Suppressor macrophage (primary cell): ENCODE measurements at regions not wholly inside any gene's neighbourhood (a gene's known extent, or its start where the extent isn't known, plus 50 kb on each side); places are given as distances from the start of the nearest gene placed in this dataset.

ENCODE experiments used
- DNase-seq, 4 experiments: peaks; one replicate each; pipeline ENCODE4 v3.0.0-alpha.2; 2020 to 2022

- no peak for DNase-seq
Observed at GRCh38 chr14:55769877-55770276, 189.9 kb downstream of the KTN1 start.

GRCh38 chr14:55771242-55771981 lies 191.4 kb downstream of the KTN1 start:
- DNase-seq, result no peak

- no peak for DNase-seq
Observed at GRCh38 chr14:55772486-55772885, 192.5 kb downstream of the KTN1 start.

GRCh38 chr14:55773312-55773711 lies 193.3 kb downstream of the KTN1 start:
- no peak for DNase-seq

- no peak for DNase-seq
Observed at GRCh38 chr14:55773984-55774545, 194.1 kb downstream of the KTN1 start.

GRCh38 chr14:55777877-55778276 lies 197.9 kb downstream of the KTN1 start:
- no peak for DNase-seq

GRCh38 chr14:55780156-55780946 lies 200.3 kb downstream of the KTN1 start:
- DNase-seq, result peak in 3 of 4 experiments; percentile 4 to 26 (median 23)

GRCh38 chr14:55781046-55781445 lies 201.0 kb downstream of the KTN1 start:
- no peak for DNase-seq

- DNase-seq, result no peak
Observed at GRCh38 chr14:55782166-55782565, 202.2 kb downstream of the KTN1 start.

- DNase-seq, result peak in 2 of 4 experiments; percentile 19 to 29
Observed at GRCh38 chr14:55789406-55789805, 209.4 kb downstream of the KTN1 start.

- DNase-seq, result no peak
Observed at GRCh38 chr14:55794655-55795595, 214.9 kb downstream of the KTN1 start.

- peak; percentile 39 to 72 (median 59) for DNase-seq
Observed at GRCh38 chr14:55796513-55796912, 216.5 kb downstream of the KTN1 start.

- no peak for DNase-seq
Observed at GRCh38 chr14:55798406-55798805, 218.4 kb downstream of the KTN1 start.

GRCh38 chr14:55799508-55800095 lies 219.6 kb downstream of the KTN1 start:
- DNase-seq, result no peak

GRCh38 chr14:55800156-55800785 lies 220.3 kb downstream of the KTN1 start:
- DNase-seq, result no peak

- no peak for DNase-seq
Observed at GRCh38 chr14:55801121-55801520, 221.1 kb downstream of the KTN1 start.

GRCh38 chr14:55802986-55803872 lies 223.2 kb downstream of the KTN1 start:
- DNase-seq, result peak in 1 of 4 experiments; percentile 35

- DNase-seq, result no peak
Observed at GRCh38 chr14:55803873-55804553, 224.0 kb downstream of the KTN1 start.

GRCh38 chr14:55805250-55805649 lies 225.2 kb downstream of the KTN1 start:
- DNase-seq, result no peak
